ENCODE measurements at regions not wholly inside any gene's neighbourhood (a gene's known extent, or its start where the extent isn't known, plus 50 kb on each side); places are given as distances from the start of the nearest gene placed in this dataset.

GRCh38 chr1:102190429-102190828, 193.7 kb upstream of the OLFM3 start (continued):
- no peak for TF ChIP-seq REST (IDR thresholded peaks at IDR 0.05; ENCODE audit: low read depth, low read length)
- TF ChIP-seq EP300 (IDR thresholded peaks at IDR 0.05; ENCODE audit: borderline replicate concordance in 1 of 2, low read depth in 1 of 2, low read length in 1 of 2): no peak
- no peak for TF ChIP-seq GABPA (IDR thresholded peaks at IDR 0.05; ENCODE audit: low read depth)
- no peak for TF ChIP-seq CTCF (IDR thresholded peaks at IDR 0.05)
- TF ChIP-seq MXI1 (IDR thresholded peaks at IDR 0.05; ENCODE audit: low read depth, low read length): no peak

GRCh38 chr1:102186536-102186935, 189.8 kb upstream of the OLFM3 start:
- Histone ChIP-seq H3K4me1 (ENCODE audit: control insufficient read depth in 1 of 2, insufficient read depth in 2 of 2, low read depth in 1 of 2, low read length in 1 of 2) (peaks cover 0 to 20% of the 10 kb centered on the region in 2 experiments; a peak in 1 of 4 replicates), H2AFZ (ENCODE audit: low read depth) (no peak overlapping the region), H3K9ac (no peak overlapping the region), H3K79me2 (ENCODE audit: insufficient read depth) (no peaks in the 10 kb centered on the region), H3K4me3 (ENCODE audit: low read depth in 2 of 2, low read length in 1 of 2) (no peak overlapping the region), H3K4me2 (no peak overlapping the region), H3K27me3 (ENCODE audit: insufficient read depth) (no peaks in the 10 kb centered on the region), H3K36me3 (replicated peaks in 1 of 2; ENCODE audit: control insufficient read depth in 1 of 2, insufficient read depth in 2 of 2, low read length in 1 of 2) (no peaks in the 10 kb centered on the region), H4K20me1 (ENCODE audit: insufficient read depth) (no peaks in the 10 kb centered on the region), H3K9me3 (no peaks in the 10 kb centered on the region), H3K27ac (ENCODE audit: low read depth in 2 of 2, low read length in 1 of 2) (no peak overlapping the region), H3K9me2 (no peaks in the 10 kb centered on the region), H3F3A (replicated peaks; ENCODE audit: insufficient read depth) (no peaks in the 10 kb centered on the region)
- 42% methylated on average over 2 of the region's 2 CpGs for WGBS (ENCODE audit: low lambda C conversion rate)
- DNase-seq: no peak
- ChIA-PET POLR2A (no interaction called here), CTCF (interaction anchor here (0.6 to 1.0 kb wide), 2 partner anchors 666 to 779 kb away, joined by 3 to 4 read pairs; no protein-coding TSS in a partner anchor)
- TF ChIP-seq GATA2 (CRISPR knock-in tag; IDR thresholded peaks at IDR 0.05): no peak
- TF ChIP-seq YY1 (IDR thresholded peaks at IDR 0.05; ENCODE audit: low read depth): no peak
- TF ChIP-seq RAD21 (IDR thresholded peaks at IDR 0.05; ENCODE audit: low read length): no peak
- no peak for TF ChIP-seq FOXJ3 (CRISPR knock-in tag; IDR thresholded peaks at IDR 0.05)
- no peak for TF ChIP-seq POLR2AphosphoS5 (IDR thresholded peaks at IDR 0.05; ENCODE audit: low read depth, low read length)
- TF ChIP-seq MAX (IDR thresholded peaks at IDR 0.05; ENCODE audit: low read depth): no peak
- no peak for TF ChIP-seq GABPA (IDR thresholded peaks at IDR 0.05; ENCODE audit: low read depth)
